ENCODE measurements at regions not wholly inside any gene's neighbourhood (a gene's known extent, or its start where the extent isn't known, plus 50 kb on each side); places are given as distances from the start of the nearest gene placed in this dataset.

GRCh38 chr13:66037096-66037495 is 1193.0 kb downstream of the PCDH9 start:
- TF ChIP-seq, protein P1, sequence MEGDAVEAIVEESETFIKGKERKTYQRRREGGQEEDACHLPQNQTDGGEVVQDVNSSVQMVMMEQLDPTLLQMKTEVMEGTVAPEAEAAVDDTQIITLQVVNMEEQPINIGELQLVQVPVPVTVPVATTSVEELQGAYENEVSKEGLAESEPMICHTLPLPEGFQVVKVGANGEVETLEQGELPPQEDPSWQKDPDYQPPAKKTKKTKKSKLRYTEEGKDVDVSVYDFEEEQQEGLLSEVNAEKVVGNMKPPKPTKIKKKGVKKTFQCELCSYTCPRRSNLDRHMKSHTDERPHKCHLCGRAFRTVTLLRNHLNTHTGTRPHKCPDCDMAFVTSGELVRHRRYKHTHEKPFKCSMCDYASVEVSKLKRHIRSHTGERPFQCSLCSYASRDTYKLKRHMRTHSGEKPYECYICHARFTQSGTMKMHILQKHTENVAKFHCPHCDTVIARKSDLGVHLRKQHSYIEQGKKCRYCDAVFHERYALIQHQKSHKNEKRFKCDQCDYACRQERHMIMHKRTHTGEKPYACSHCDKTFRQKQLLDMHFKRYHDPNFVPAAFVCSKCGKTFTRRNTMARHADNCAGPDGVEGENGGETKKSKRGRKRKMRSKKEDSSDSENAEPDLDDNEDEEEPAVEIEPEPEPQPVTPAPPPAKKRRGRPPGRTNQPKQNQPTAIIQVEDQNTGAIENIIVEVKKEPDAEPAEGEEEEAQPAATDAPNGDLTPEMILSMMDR (IDR thresholded peaks at IDR 0.05; ENCODE audit: low read depth, low read length, poor library complexity, severe bottlenecking): no peak
- no peak for TF ChIP-seq EZH2phosphoT487 (IDR thresholded peaks at IDR 0.05; ENCODE audit: borderline replicate concordance, low read length)
